Fibroblast of mammary gland (primary cell): ENCODE measurements at regions not wholly inside any gene's neighbourhood (a gene's known extent, or its start where the extent isn't known, plus 50 kb on each side); places are given as distances from the start of the nearest gene placed in this dataset.

ENCODE experiments used
- DNase-seq: peaks from one replicate; pipeline ENCODE4 v3.0.0-alpha.2; 2010; ENCODE audit warnings: low read depth
- H3K4me3 ChIP-seq: 2 replicates; pipeline ENCODE4 v1.5.1; 2011; ENCODE audit warnings: low read depth, mild to moderate bottlenecking, low read length, moderate library complexity; ENCODE audit not compliant: control insufficient read depth
- CTCF ChIP-seq: conservative IDR thresholded peaks from 2 replicates; pipeline ENCODE4 v1.5.1; 2011; ENCODE audit warnings: low read depth, low read length, inconsistent platforms; ENCODE audit not compliant: control insufficient read depth, insufficient read depth

- TF ChIP-seq CTCF = no peak
- H3K4me3 ChIP-seq = no peak overlapping the region
- no peak for DNase-seq
Measured at GRCh38 chr7:52114056-52114455, 797.4 kb upstream of the COBL start.

GRCh38 chr7:52107355-52107754 is 790.7 kb upstream of the COBL start:
- no peak for DNase-seq
- no peak overlapping the region for H3K4me3 ChIP-seq
- TF ChIP-seq CTCF = no peak

GRCh38 chr7:52095861-52096260 is 779.3 kb upstream of the COBL start:
- DNase-seq = no peak
- no peak overlapping the region for H3K4me3 ChIP-seq
- TF ChIP-seq CTCF = no peak

GRCh38 chr7:52091996-52092395 is 775.4 kb upstream of the COBL start:
- H3K4me3 ChIP-seq = no peak overlapping the region
- no peak for DNase-seq
- TF ChIP-seq CTCF = no peak

- no peak for TF ChIP-seq CTCF
- no peak for DNase-seq
- H3K4me3 ChIP-seq = no peak overlapping the region
Measured at GRCh38 chr7:52091101-52091500, 774.5 kb upstream of the COBL start.

GRCh38 chr7:52088008-52088901 is 771.6 kb upstream of the COBL start:
- no peak overlapping the region for H3K4me3 ChIP-seq
- no peak for DNase-seq
- TF ChIP-seq CTCF = no peak
